Spleen (tissue), 7 donors: ENCODE measurements at regions not wholly inside any gene's neighbourhood (a gene's known extent, or its start where the extent isn't known, plus 50 kb on each side); places are given as distances from the start of the nearest gene placed in this dataset.

Experiments used
- POLR2A ChIP-seq, 3 donors: fragments of 450-650 bp; IDR thresholded peaks; one replicate each; pipeline ENCODE4 v1.5.1; 2017; ENCODE audit warnings: antibody characterized with exemption in 3 of 3, mild to moderate bottlenecking in 1 of 3
- POLR2AphosphoS5 ChIP-seq, 3 donors: sonication (generic); formaldehyde crosslinking; IDR thresholded peaks; one replicate each; pipeline ENCODE4 v1.5.1; 2017; ENCODE audit warnings: antibody characterized with exemption in 3 of 3
- TF ChIP-seq, protein P1 (sequence below), 11 experiments: fragments of 200-600 bp in 7 of 11; fragments of 450-650 bp in 4 of 11; sonication (generic) in 4 of 11; IDR thresholded peaks in 8 of 11; conservative IDR thresholded peaks in 3 of 11; 1 replicate in 7 of 11; 2 replicates in 4 of 11; pipeline versions ENCODE4 v1.4.0 to v1.8.0; 2016 to 2021; ENCODE audit warnings: antibody characterized with exemption in 11 of 11, inconsistent platforms in 4 of 11, mild to moderate bottlenecking in 1 of 11
- donor health status: DM: no; HTN: no; CAD: no; lungs with moderate emphysema.
- donor health status: DM: no; HTN: no; CAD: no.
- donor health status: DM: no; HTN: no; CAD: no.

DNA sequence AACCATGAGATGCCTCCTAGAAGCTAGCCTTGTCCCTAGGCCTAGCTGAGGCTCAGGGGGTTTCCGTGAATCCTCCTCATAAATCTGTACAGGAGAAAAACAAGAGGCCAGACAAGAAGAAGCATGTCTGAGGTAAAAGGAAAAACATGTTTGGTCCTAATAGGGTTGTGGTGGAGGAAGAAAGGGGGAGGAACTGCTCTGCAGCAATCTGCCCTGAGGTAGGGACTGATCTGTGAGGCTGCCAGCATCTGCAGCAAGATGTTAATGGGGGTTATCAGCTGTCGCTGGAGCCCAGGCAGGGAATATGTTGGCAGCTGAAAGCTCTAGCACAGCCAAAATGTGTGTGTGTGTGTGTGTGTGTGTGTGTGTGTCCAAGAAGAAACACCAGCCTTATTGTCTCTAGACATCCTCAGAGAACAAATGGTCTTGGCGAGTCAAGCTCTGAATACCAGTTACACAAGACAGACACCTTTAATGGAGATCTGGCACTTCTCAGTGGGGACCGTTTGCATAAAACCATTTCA, 218.5 kb downstream of the NUAK1 start:
- TF ChIP-seq, protein P1, sequence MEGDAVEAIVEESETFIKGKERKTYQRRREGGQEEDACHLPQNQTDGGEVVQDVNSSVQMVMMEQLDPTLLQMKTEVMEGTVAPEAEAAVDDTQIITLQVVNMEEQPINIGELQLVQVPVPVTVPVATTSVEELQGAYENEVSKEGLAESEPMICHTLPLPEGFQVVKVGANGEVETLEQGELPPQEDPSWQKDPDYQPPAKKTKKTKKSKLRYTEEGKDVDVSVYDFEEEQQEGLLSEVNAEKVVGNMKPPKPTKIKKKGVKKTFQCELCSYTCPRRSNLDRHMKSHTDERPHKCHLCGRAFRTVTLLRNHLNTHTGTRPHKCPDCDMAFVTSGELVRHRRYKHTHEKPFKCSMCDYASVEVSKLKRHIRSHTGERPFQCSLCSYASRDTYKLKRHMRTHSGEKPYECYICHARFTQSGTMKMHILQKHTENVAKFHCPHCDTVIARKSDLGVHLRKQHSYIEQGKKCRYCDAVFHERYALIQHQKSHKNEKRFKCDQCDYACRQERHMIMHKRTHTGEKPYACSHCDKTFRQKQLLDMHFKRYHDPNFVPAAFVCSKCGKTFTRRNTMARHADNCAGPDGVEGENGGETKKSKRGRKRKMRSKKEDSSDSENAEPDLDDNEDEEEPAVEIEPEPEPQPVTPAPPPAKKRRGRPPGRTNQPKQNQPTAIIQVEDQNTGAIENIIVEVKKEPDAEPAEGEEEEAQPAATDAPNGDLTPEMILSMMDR (IDR thresholded peaks at IDR 0.05 in 8 of 11, conservative IDR thresholded peaks at IDR 0.05 in 3 of 11): no peak
- TF ChIP-seq POLR2A (IDR thresholded peaks at IDR 0.05) (no peak), POLR2AphosphoS5 (IDR thresholded peaks at IDR 0.05) (no peak)
